ENCODE measurements at regions not wholly inside any gene's neighbourhood (a gene's known extent, or its start where the extent isn't known, plus 50 kb on each side); places are given as distances from the start of the nearest gene placed in this dataset.

DNA sequence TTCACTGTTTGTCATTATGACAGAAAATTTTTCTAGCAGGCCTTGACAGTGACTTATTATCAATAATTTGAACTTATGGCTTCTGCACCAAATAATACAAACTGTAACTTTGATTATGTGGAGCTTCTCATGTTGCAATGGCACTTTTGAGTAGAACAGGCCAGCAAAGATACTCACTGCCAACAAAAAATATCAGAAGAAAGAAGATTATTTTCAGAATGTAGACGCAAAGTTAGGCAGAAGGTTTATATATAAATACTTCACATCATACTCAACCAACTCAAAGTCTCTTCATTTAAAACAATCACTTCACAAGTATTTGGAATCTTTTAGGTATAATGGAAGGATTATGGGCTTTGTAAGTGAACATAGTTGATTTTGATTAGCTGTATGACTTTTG, 893.0 kb downstream of the ROBO2 start:
- Histone ChIP-seq H3K36me3 (no peaks in the 10 kb centered on the region), H3K9me3 (no peaks in the 10 kb centered on the region), H3K27me3 (no peaks in the 10 kb centered on the region), H3K4me1 (no peaks in the 10 kb centered on the region), H3K4me3 (no peak overlapping the region), H3K27ac (no peak overlapping the region)
- no peak for DNase-seq
- TF ChIP-seq, protein P1, sequence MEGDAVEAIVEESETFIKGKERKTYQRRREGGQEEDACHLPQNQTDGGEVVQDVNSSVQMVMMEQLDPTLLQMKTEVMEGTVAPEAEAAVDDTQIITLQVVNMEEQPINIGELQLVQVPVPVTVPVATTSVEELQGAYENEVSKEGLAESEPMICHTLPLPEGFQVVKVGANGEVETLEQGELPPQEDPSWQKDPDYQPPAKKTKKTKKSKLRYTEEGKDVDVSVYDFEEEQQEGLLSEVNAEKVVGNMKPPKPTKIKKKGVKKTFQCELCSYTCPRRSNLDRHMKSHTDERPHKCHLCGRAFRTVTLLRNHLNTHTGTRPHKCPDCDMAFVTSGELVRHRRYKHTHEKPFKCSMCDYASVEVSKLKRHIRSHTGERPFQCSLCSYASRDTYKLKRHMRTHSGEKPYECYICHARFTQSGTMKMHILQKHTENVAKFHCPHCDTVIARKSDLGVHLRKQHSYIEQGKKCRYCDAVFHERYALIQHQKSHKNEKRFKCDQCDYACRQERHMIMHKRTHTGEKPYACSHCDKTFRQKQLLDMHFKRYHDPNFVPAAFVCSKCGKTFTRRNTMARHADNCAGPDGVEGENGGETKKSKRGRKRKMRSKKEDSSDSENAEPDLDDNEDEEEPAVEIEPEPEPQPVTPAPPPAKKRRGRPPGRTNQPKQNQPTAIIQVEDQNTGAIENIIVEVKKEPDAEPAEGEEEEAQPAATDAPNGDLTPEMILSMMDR (IDR thresholded peaks at IDR 0.05): no peak
- no peak for TF ChIP-seq POLR2A (IDR thresholded peaks at IDR 0.05)

DNA sequence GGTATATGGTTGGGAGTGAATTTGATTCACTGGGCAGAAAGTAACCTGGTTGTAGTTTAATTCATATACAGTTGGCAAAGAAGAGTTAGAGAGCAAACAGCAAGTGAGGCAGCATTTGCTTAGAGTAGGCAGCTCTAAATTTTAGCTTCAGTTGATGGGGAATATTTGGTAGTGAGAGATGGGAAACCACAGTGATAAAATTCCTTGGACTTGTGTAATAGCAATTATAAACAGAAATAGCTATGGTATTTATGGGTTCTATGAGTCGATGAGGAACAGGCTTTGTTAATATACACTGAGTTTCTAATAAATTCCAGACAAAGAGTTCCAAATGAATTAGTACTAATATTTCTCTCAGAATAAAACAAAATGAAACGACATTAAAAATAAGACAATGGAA, 894.0 kb downstream of the ROBO2 start:
- TF ChIP-seq POLR2A (IDR thresholded peaks at IDR 0.05): no peak
- TF ChIP-seq, protein P1 (IDR thresholded peaks at IDR 0.05): no peak
- H3K27ac ChIP-seq: no peak overlapping the region
- no peaks in the 10 kb centered on the region for H3K27me3 ChIP-seq
- H3K9me3 ChIP-seq: no peaks in the 10 kb centered on the region
- no peaks in the 10 kb centered on the region for H3K36me3 ChIP-seq
- no peaks in the 10 kb centered on the region for H3K4me1 ChIP-seq
- no peak overlapping the region for H3K4me3 ChIP-seq
- DNase-seq: no peak

DNA sequence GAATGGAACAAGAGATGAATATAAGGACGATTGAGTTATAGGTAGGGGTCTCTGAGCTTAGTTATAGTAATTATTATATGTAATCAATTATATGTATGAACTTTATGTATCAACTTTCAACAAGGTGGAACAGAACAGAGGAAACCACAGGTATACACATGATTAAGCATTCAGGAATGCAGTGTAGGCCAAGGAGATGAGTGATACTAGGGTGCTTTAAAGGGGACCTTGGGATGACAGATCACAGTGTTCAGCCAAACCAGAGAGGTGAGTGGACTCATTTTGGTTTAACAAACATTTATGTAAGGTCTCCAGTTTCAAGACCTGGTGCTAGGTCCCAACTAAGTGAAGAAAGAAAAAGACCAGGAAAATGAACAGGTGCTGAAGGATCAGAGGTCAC, 895.5 kb downstream of the ROBO2 start:
- TF ChIP-seq, protein P1 (IDR thresholded peaks at IDR 0.05): no peak
- no peak for TF ChIP-seq POLR2A (IDR thresholded peaks at IDR 0.05)

DNA sequence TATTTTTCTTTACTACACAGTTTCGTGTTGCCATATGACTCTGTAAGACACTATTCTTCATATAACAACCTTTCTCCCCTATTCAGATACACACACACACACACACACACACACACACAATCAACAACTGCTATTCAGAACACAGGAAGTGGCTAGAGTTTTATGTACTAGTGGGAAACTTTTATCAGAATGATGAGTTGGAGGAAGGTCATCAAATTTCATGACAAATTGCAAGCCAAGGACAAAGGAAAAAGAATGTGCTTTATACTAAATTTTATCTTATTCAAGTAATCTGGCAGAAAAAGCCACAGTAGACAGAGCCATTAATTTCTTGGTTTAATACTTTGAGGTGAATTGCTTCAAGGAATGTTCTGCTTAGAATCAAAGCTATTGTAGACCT, 899.8 kb downstream of the ROBO2 start:
- Histone ChIP-seq H3K9me3 (no peaks in the 10 kb centered on the region), H3K4me3 (no peak overlapping the region)
- TF ChIP-seq, protein P1 (IDR thresholded peaks at IDR 0.05): no peak
- no peak for TF ChIP-seq POLR2A (IDR thresholded peaks at IDR 0.05)

More for the DNA sequence above, 895.5 kb downstream of the ROBO2 start:
- Histone ChIP-seq H3K4me3 (no peak overlapping the region), H3K27ac (no peak overlapping the region), H3K36me3 (no peaks in the 10 kb centered on the region), H3K4me1 (no peaks in the 10 kb centered on the region), H3K27me3 (no peaks in the 10 kb centered on the region), H3K9me3 (no peaks in the 10 kb centered on the region)
- DNase-seq: no peak

DNA sequence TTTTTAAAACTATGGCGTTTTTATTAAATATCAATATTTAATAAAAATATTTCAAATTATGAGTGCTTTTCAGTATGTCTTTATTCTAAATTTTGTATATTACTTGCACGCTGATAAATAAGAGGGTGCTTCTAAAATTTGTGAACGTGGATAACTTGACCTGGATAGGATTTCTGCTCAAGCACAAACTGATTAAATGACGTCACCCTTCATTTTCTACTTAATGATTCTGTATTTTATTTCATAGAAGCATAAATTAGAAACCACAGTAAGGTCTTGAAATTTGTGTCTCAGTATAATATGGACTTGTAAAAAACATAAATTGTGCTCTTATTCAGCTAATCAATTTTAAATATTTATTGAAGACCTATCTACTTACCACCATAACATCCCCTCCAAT, 903.7 kb downstream of the ROBO2 start:
- H3K4me3 ChIP-seq: no peak overlapping the region
- no peak overlapping the region for H3K27ac ChIP-seq
- no peaks in the 10 kb centered on the region for H3K27me3 ChIP-seq
- TF ChIP-seq POLR2A (IDR thresholded peaks at IDR 0.05): no peak
- TF ChIP-seq, protein P1 (IDR thresholded peaks at IDR 0.05): no peak
- H3K9me3 ChIP-seq: no peaks in the 10 kb centered on the region
- no peaks in the 10 kb centered on the region for H3K4me1 ChIP-seq
- no peaks in the 10 kb centered on the region for H3K36me3 ChIP-seq
- no peak for DNase-seq

More for the DNA sequence above, 899.8 kb downstream of the ROBO2 start:
- Histone ChIP-seq H3K36me3 (no peaks in the 10 kb centered on the region), H3K4me1 (no peaks in the 10 kb centered on the region), H3K27me3 (no peaks in the 10 kb centered on the region), H3K27ac (no peak overlapping the region)
- no peak for DNase-seq

DNA sequence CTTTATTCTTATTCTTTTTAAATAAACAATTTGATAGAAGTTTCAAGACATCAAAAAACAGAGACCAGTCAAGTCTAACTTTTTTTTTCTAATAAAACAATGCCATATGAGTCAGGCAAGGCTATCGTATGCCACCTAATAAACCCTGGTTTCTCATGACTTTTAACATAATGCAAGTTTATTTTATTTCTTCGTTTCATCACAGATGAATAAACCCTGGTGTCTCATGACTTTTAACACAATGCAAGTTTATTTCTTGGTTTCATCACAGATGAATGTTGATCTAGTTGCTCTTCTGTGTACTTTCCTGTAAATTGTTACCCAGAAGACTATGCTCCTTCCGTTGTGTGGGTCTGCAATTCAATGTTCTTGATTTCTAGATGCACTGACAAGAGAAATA, 905.4 kb downstream of the ROBO2 start:
- Histone ChIP-seq H3K9me3 (no peaks in the 10 kb centered on the region), H3K4me3 (no peak overlapping the region), H3K27ac (no peak overlapping the region), H3K36me3 (no peaks in the 10 kb centered on the region), H3K27me3 (no peaks in the 10 kb centered on the region), H3K4me1 (no peaks in the 10 kb centered on the region)
- no peak for TF ChIP-seq POLR2A (IDR thresholded peaks at IDR 0.05)
- TF ChIP-seq, protein P1 (IDR thresholded peaks at IDR 0.05): no peak
- DNase-seq: no peak

Measured in Peyer's patch (tissue), 4 donors.